Colonic mucosa (tissue), 4 donors: ENCODE measurements at regions not wholly inside any gene's neighbourhood (a gene's known extent, or its start where the extent isn't known, plus 50 kb on each side); places are given as distances from the start of the nearest gene placed in this dataset.

Experiments used
- DNase-seq: peaks from one replicate; pipeline ENCODE4 v3.0.0-alpha.2; 2020
- H3K27ac ChIP-seq: fragments of 200-600 bp; one replicate; pipeline ENCODE4 v1.8.0; 2021
- H3K27me3 ChIP-seq: fragments of 200-600 bp; one replicate; pipeline ENCODE4 v1.8.0; 2021
- H3K36me3 ChIP-seq: fragments of 200-600 bp; one replicate; pipeline ENCODE4 v1.8.0; 2021
- H3K4me1 ChIP-seq: fragments of 200-600 bp; one replicate; pipeline ENCODE4 v1.8.0; 2021; ENCODE audit warnings: mild to moderate bottlenecking
- H3K4me3 ChIP-seq: fragments of 200-600 bp; one replicate; pipeline ENCODE4 v1.8.0; 2021
- H3K9ac ChIP-seq, 2 donors: one replicate each; pipeline ENCODE4 v1.7.0; 2013; ENCODE audit warnings: control low read depth in 2 of 2, low read depth in 2 of 2, low read length in 2 of 2
- H3K9me3 ChIP-seq: fragments of 200-600 bp; one replicate; pipeline ENCODE4 v1.8.0; 2021
- CTCF ChIP-seq: fragments of 200-600 bp; IDR thresholded peaks from one replicate; pipeline ENCODE4 v1.8.0; 2022; ENCODE audit warnings: antibody characterized with exemption, mild to moderate bottlenecking
- intact Hi-C: fragments of 100-400 bp; cut with DNase I; formaldehyde crosslinking; loops from one replicate; pipeline ENCODE4 v1.14.1; 2022
- donor health status: healthy.
- donor health status: DM: no; HTN: no; CAD: no.
- donor health status: DM: no; HTN: no; CAD: no.

GRCh38 chr1:185369786-185370185 is 52.7 kb upstream of the IVNS1ABP start:
- no peak overlapping the region for H3K9ac ChIP-seq
- no peaks in the 10 kb centered on the region for H3K27me3 ChIP-seq
- H3K9me3 ChIP-seq, result no peaks in the 10 kb centered on the region
- H3K36me3 ChIP-seq, result no peaks in the 10 kb centered on the region
- intact Hi-C loops, result no loop called here
- H3K27ac ChIP-seq, result no peak overlapping the region
- no peak for TF ChIP-seq CTCF
- no peaks in the 10 kb centered on the region for H3K4me1 ChIP-seq
- H3K4me3 ChIP-seq, result no peak overlapping the region
- no peak for DNase-seq

- Histone ChIP-seq H3K27ac (peak overlapping the region; percentile 5), H3K36me3 (no peaks in the 10 kb centered on the region), H3K4me1 (no peaks in the 10 kb centered on the region), H3K27me3 (no peaks in the 10 kb centered on the region), H3K9me3 (no peaks in the 10 kb centered on the region), H3K9ac (no peak overlapping the region), H3K4me3 (no peak overlapping the region)
- no peak for TF ChIP-seq CTCF
- no peak for DNase-seq
- intact Hi-C loops, result no loop called here
These were observed 52.0 kb upstream of the IVNS1ABP start for GRCh38 chr1:185368913-185369491.

- TF ChIP-seq CTCF, result no peak
- DNase-seq, result no peak
- no peak overlapping the region for H3K9ac ChIP-seq
- no peaks in the 10 kb centered on the region for H3K27me3 ChIP-seq
- peak overlapping the region; percentile 5 for H3K27ac ChIP-seq
- H3K4me3 ChIP-seq, result no peak overlapping the region
- no peaks in the 10 kb centered on the region for H3K9me3 ChIP-seq
- H3K4me1 ChIP-seq, result no peaks in the 10 kb centered on the region
- H3K36me3 ChIP-seq, result no peaks in the 10 kb centered on the region
- intact Hi-C loops, result no loop called here
These were observed 51.3 kb upstream of the IVNS1ABP start for GRCh38 chr1:185368313-185368855.

- no peaks in the 10 kb centered on the region for H3K36me3 ChIP-seq
These were observed 50.2 kb upstream of the IVNS1ABP start for GRCh38 chr1:185367218-185367617.

More at GRCh38 chr1:185367218-185367617, 50.2 kb upstream of the IVNS1ABP start:
- DNase-seq, result no peak
- no peaks in the 10 kb centered on the region for H3K4me1 ChIP-seq
- no peak overlapping the region for H3K9ac ChIP-seq
- no peak overlapping the region for H3K4me3 ChIP-seq
- H3K9me3 ChIP-seq, result no peaks in the 10 kb centered on the region
- TF ChIP-seq CTCF, result no peak
- intact Hi-C loops, result no loop called here
- peak overlapping the region; percentile 2 for H3K27ac ChIP-seq
- H3K27me3 ChIP-seq, result no peaks in the 10 kb centered on the region
